Liver (tissue), 3 donors: ENCODE measurements at regions not wholly inside any gene's neighbourhood (a gene's known extent, or its start where the extent isn't known, plus 50 kb on each side); places are given as distances from the start of the nearest gene placed in this dataset.

ENCODE experiments used
- EGR1 ChIP-seq, 2 donors: IDR thresholded peaks; 2 replicates each; pipeline ENCODE4 v1.6.1; 2016 to 2018; ENCODE audit warnings: antibody characterized with exemption in 2 of 2, low read depth in 2 of 2
- JUND ChIP-seq, 2 donors: IDR thresholded peaks; 2 replicates each; pipeline ENCODE4 v1.6.1; 2016; ENCODE audit warnings: antibody characterized with exemption in 2 of 2
- MAX ChIP-seq: IDR thresholded peaks from 2 replicates; pipeline ENCODE4 v1.6.1; 2016; ENCODE audit warnings: antibody characterized with exemption
- RAD21 ChIP-seq, 2 donors: IDR thresholded peaks; 2 replicates each; pipeline ENCODE4 v1.6.1; 2016; ENCODE audit warnings: antibody characterized with exemption in 2 of 2, mild to moderate bottlenecking in 2 of 2
- REST ChIP-seq: IDR thresholded peaks from 2 replicates; pipeline ENCODE4 v1.6.1; 2016; ENCODE audit warnings: antibody characterized with exemption, mild to moderate bottlenecking
- SP1 ChIP-seq: IDR thresholded peaks from 2 replicates; pipeline ENCODE4 v1.6.1; 2018; ENCODE audit warnings: antibody characterized with exemption, mild to moderate bottlenecking
- YY1 ChIP-seq: IDR thresholded peaks from 2 replicates; pipeline ENCODE4 v1.6.1; 2016; ENCODE audit warnings: antibody characterized with exemption, mild to moderate bottlenecking
- TF ChIP-seq, protein P1 (sequence below): fragments of 150-350 bp; IDR thresholded peaks from 2 replicates; pipeline ENCODE4 v1.5.1; 2017; ENCODE audit warnings: improper control_type of control experiment, low read depth, low read length; ENCODE audit not compliant: missing input control
- TF ChIP-seq, protein P2 (sequence below): IDR thresholded peaks from 2 replicates; pipeline ENCODE4 v1.6.1; 2016; ENCODE audit warnings: antibody characterized with exemption
- donor health status: healthy.
- donor health status: healthy.

GRCh38 chr10:33459602-33460001 lies 125.1 kb upstream of the NRP1 start:
- TF ChIP-seq YY1 (no peak), JUND (IDR thresholded peaks at IDR 0.05) (no peak), EGR1 (IDR thresholded peaks at IDR 0.05; ENCODE audit: low read depth in 2 of 2) (no peak), MAX (no peak), SP1 (no peak), RAD21 (IDR thresholded peaks at IDR 0.05) (no peak), REST (no peak)
- TF ChIP-seq, protein P1, sequence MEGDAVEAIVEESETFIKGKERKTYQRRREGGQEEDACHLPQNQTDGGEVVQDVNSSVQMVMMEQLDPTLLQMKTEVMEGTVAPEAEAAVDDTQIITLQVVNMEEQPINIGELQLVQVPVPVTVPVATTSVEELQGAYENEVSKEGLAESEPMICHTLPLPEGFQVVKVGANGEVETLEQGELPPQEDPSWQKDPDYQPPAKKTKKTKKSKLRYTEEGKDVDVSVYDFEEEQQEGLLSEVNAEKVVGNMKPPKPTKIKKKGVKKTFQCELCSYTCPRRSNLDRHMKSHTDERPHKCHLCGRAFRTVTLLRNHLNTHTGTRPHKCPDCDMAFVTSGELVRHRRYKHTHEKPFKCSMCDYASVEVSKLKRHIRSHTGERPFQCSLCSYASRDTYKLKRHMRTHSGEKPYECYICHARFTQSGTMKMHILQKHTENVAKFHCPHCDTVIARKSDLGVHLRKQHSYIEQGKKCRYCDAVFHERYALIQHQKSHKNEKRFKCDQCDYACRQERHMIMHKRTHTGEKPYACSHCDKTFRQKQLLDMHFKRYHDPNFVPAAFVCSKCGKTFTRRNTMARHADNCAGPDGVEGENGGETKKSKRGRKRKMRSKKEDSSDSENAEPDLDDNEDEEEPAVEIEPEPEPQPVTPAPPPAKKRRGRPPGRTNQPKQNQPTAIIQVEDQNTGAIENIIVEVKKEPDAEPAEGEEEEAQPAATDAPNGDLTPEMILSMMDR = no peak
- TF ChIP-seq, protein P2, sequence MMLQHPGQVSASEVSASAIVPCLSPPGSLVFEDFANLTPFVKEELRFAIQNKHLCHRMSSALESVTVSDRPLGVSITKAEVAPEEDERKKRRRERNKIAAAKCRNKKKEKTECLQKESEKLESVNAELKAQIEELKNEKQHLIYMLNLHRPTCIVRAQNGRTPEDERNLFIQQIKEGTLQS = no peak
